Uterus (tissue), 3 donors: ENCODE measurements at regions not wholly inside any gene's neighbourhood (a gene's known extent, or its start where the extent isn't known, plus 50 kb on each side); places are given as distances from the start of the nearest gene placed in this dataset.

Source experiments
- DNase-seq, 2 donors: peaks; one replicate each; pipeline ENCODE4 v3.0.0-alpha.2; 2019 to 2020
- H3K27ac ChIP-seq, 2 donors: fragments of 200-600 bp; sonication (generic); 1 replicate in 1 of 2; 2 replicates in 1 of 2; pipeline ENCODE4 v1.5.1; 2016 to 2018
- H3K27me3 ChIP-seq, 2 donors: fragments of 200-600 bp; sonication (generic); one replicate each; pipeline ENCODE4 v1.5.1; 2018 to 2019; ENCODE audit warnings: control low read depth in 1 of 2
- H3K36me3 ChIP-seq, 2 donors: fragments of 200-600 bp; sonication (generic); one replicate each; pipeline ENCODE4 v1.5.1; 2019; ENCODE audit warnings: control low read depth in 1 of 2
- H3K4me1 ChIP-seq, 2 donors: fragments of 200-600 bp; sonication (generic); one replicate each; pipeline ENCODE4 v1.5.1; 2018 to 2019; ENCODE audit warnings: control low read depth in 1 of 2
- H3K4me3 ChIP-seq, 2 donors: fragments of 200-600 bp; sonication (generic); 1 replicate in 1 of 2; 2 replicates in 1 of 2; pipeline ENCODE4 v1.5.1; 2018 to 2019; ENCODE audit warnings: mild to moderate bottlenecking in 1 of 2
- H3K9me3 ChIP-seq, 2 donors: fragments of 200-600 bp; sonication (generic); one replicate each; pipeline ENCODE4 v1.5.1; 2019; ENCODE audit warnings: control low read depth in 1 of 2
- POLR2A ChIP-seq, 2 donors: fragments of 450-650 bp; IDR thresholded peaks; one replicate each; pipeline ENCODE4 v1.6.1; 2016; ENCODE audit warnings: antibody characterized with exemption in 2 of 2, mild to moderate bottlenecking in 1 of 2, moderate library complexity in 1 of 2
- intact Hi-C: fragments of 100-400 bp; cut with DNase I; formaldehyde crosslinking; loops from one replicate; pipeline ENCODE4 v1.15.1; 2023; ENCODE audit warnings: low total_unique reads
- TF ChIP-seq, protein P1 (sequence below), 4 experiments: fragments of 200-600 bp in 2 of 4; fragments of 450-650 bp in 2 of 4; sonication (generic) in 2 of 4; IDR thresholded peaks; one replicate each; pipeline ENCODE4 v1.5.1; 2016 to 2019; ENCODE audit warnings: antibody characterized with exemption in 4 of 4, mild to moderate bottlenecking in 2 of 4, moderate library complexity in 1 of 4
- donor health status: DM: yes; HTN: yes; CAD: no.

DNA sequence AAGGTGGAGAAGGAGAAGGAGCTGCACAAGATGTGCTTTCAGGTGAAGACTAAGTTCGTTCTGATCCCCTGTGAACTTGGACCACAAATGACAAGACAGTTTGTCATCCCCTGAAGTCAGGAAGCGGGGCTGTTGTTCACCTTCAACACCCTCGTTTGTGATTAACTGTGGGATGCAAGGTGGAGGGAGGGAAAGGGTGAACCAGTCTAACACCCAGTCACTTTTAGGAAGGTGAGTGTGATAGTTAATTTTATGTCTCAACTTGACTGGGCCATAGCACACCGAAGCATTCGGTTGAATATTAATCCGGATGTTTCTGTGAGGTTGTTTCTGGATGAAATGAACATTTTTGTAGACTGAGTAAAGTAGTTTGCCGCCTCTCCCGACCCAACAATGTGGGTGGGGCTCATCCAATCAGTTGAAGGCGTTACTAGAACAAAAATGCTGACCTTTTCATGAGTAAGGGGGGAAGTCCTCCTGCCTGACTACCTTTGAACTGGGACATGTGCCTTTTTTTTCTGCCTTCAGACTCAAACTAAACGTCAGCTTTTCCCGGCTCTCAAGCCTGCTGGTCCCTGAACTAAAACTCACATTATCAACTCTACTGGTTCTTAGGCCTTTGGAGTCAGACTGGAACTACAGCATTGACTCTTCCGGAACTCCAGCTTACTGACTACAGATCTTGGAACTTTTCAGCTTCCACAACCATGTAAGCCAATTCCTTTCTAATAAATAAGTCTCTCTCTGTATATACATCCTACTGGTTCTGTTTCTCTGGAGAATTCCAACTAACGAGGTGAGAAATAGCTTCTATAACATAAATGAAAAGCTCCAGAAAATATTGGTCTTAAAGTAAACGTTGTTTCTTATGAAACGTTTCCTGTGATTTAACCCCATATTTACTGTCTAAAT is 264.0 kb upstream of the SLITRK3 start:
- Histone ChIP-seq H3K4me1 (peaks cover 0 to 5% of the 10 kb centered on the region in 2 donors), H3K27me3 (no peaks in the 10 kb centered on the region), H3K36me3 (no peaks in the 10 kb centered on the region), H3K9me3 (no peaks in the 10 kb centered on the region), H3K27ac (no peak overlapping the region), H3K4me3 (no peak overlapping the region)
- intact Hi-C loops, result no loop called here
- TF ChIP-seq POLR2A (IDR thresholded peaks at IDR 0.05), result no peak
- TF ChIP-seq, protein P1, sequence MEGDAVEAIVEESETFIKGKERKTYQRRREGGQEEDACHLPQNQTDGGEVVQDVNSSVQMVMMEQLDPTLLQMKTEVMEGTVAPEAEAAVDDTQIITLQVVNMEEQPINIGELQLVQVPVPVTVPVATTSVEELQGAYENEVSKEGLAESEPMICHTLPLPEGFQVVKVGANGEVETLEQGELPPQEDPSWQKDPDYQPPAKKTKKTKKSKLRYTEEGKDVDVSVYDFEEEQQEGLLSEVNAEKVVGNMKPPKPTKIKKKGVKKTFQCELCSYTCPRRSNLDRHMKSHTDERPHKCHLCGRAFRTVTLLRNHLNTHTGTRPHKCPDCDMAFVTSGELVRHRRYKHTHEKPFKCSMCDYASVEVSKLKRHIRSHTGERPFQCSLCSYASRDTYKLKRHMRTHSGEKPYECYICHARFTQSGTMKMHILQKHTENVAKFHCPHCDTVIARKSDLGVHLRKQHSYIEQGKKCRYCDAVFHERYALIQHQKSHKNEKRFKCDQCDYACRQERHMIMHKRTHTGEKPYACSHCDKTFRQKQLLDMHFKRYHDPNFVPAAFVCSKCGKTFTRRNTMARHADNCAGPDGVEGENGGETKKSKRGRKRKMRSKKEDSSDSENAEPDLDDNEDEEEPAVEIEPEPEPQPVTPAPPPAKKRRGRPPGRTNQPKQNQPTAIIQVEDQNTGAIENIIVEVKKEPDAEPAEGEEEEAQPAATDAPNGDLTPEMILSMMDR (IDR thresholded peaks at IDR 0.05), result no peak
- DNase-seq, result no peak

DNA sequence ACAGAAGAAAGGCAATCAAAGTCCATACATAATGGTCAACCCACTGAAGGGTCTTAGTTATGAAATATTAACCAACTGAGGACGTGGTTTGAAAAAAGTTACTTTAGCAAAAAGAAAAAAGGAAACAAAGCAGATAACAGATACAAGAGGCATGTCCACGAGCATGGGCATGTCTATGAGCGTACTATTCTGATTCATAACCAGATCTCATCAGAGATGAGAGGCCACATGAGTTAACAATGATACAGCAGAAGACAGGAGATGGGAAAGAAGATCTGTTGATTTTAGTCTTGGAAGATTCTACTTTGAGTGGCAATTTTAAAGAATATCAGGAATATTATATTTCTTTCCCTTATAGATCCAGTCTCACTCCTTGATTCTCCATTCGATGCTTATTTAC is 262.9 kb upstream of the SLITRK3 start:
- H3K9me3 ChIP-seq, result no peaks in the 10 kb centered on the region
- H3K27me3 ChIP-seq, result no peaks in the 10 kb centered on the region
- no peak overlapping the region for H3K4me3 ChIP-seq
- intact Hi-C loops, result no loop called here
- TF ChIP-seq POLR2A (IDR thresholded peaks at IDR 0.05), result no peak
- TF ChIP-seq, protein P1 (IDR thresholded peaks at IDR 0.05), result no peak
- no peak overlapping the region for H3K27ac ChIP-seq
- DNase-seq, result no peak
- H3K4me1 ChIP-seq, result peaks cover 0 to 5% of the 10 kb centered on the region in 2 donors
- no peaks in the 10 kb centered on the region for H3K36me3 ChIP-seq

DNA sequence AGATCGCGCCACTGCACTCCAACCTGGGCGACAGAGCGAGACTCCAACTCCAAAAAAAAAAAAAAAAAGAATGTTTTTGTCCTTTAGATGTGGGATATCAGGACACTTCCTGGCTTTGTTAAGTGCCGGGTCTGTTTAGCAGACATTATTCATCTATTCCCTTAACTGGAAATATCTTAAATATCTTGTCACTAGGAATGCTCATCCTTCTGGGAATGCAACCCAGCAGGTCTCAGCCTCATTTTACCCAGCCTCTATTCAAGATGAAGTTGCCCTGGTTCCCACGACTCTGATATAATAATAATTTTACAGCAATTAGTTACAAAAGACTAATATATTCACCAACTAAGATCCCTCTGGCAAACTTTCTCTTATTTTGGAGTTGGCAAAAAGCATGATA is 260.9 kb upstream of the SLITRK3 start:
- intact Hi-C loops, result no loop called here
- H3K4me1 ChIP-seq, result peaks cover 0 to 1% of the 10 kb centered on the region in 2 donors
- no peaks in the 10 kb centered on the region for H3K36me3 ChIP-seq
- no peaks in the 10 kb centered on the region for H3K9me3 ChIP-seq
- no peaks in the 10 kb centered on the region for H3K27me3 ChIP-seq
- TF ChIP-seq, protein P1 (IDR thresholded peaks at IDR 0.05), result no peak
- no peak for TF ChIP-seq POLR2A (IDR thresholded peaks at IDR 0.05)
- H3K27ac ChIP-seq, result no peak overlapping the region
- H3K4me3 ChIP-seq, result no peak overlapping the region
- no peak for DNase-seq

DNA sequence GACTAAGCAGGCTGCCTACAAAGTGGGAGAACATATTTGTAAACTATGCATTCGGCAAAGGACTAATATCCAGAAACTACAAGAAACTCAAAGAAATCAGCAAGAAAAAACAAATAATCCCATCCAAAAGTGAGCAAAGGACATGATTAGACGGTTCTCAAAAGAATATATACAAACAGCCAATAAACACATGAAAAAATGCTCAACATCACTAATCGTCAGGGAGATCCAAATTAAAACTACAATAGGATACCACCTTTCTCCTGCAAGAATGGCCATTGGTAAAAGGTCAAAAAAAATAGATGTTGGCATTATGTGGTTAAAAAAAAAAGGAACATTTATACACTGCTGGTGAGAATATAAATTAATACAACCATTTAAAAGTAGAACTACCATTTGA is 259.6 kb upstream of the SLITRK3 start:
- H3K27me3 ChIP-seq, result no peaks in the 10 kb centered on the region
- no peaks in the 10 kb centered on the region for H3K36me3 ChIP-seq
- intact Hi-C loops, result no loop called here
- H3K27ac ChIP-seq, result no peak overlapping the region
- H3K4me1 ChIP-seq, result no peaks in the 10 kb centered on the region
- H3K4me3 ChIP-seq, result no peak overlapping the region
- DNase-seq, result no peak
- TF ChIP-seq, protein P1 (IDR thresholded peaks at IDR 0.05), result no peak
- no peak for TF ChIP-seq POLR2A (IDR thresholded peaks at IDR 0.05)
- H3K9me3 ChIP-seq, result no peaks in the 10 kb centered on the region

DNA sequence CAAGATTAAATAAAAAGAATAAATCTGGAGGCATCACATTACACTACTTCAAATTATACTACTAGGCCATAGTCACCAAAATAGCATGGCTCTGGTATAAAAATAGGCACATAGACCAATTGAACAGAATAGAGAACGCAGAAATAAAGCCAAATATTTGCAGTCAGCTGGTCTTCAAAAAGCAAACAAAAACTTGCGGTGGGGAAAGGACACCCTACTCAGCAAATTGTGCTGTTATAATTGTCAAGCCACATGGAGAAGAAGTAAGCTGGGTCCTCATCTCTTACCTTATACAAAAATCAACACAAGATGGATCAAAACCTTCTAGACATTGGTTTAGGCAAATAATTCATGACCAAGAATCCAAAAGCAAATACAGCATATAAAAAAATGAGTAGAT is 259.2 kb upstream of the SLITRK3 start:
- Histone ChIP-seq H3K27me3 (no peaks in the 10 kb centered on the region), H3K9me3 (no peaks in the 10 kb centered on the region), H3K4me3 (no peak overlapping the region), H3K36me3 (no peaks in the 10 kb centered on the region), H3K4me1 (no peaks in the 10 kb centered on the region), H3K27ac (no peak overlapping the region)
- DNase-seq, result no peak
- intact Hi-C loops, result no loop called here
- TF ChIP-seq, protein P1 (IDR thresholded peaks at IDR 0.05), result no peak
- TF ChIP-seq POLR2A (IDR thresholded peaks at IDR 0.05), result no peak
